DND-41 (cell line): ENCODE measurements at regions not wholly inside any gene's neighbourhood (a gene's known extent, or its start where the extent isn't known, plus 50 kb on each side); places are given as distances from the start of the nearest gene placed in this dataset.

Experiments used
- ATAC-seq: fragments of 200-7000 bp; cut with Tn5 transposase; 3 replicates; pipeline ENCODE4 v1.9.1; 2021; ENCODE audit warnings: low read depth; ENCODE audit not compliant: insufficient read depth
- DNase-seq: peaks from one replicate; pipeline ENCODE4 v3.0.0-alpha.2; 2020
- H2AFZ ChIP-seq: 2 replicates; pipeline ENCODE4 v1.6.0; 2012; ENCODE audit warnings: low read depth, low read length
- H3K27ac ChIP-seq: 2 replicates; pipeline ENCODE4 v1.5.1; 2012; ENCODE audit warnings: low read length, inconsistent platforms
- H3K27me3 ChIP-seq: fragments of 200-600 bp; sonication (generic); 2 replicates; pipeline ENCODE4 v1.6.0; 2012; ENCODE audit warnings: low read length, mild to moderate bottlenecking, inconsistent platforms; ENCODE audit not compliant: insufficient read depth, poor library complexity
- H3K36me3 ChIP-seq: 2 replicates; pipeline ENCODE4 v1.5.1; 2012; ENCODE audit warnings: low read length, inconsistent platforms; ENCODE audit not compliant: insufficient read depth
- H3K4me1 ChIP-seq: 2 replicates; pipeline ENCODE4 v1.5.1; 2012; ENCODE audit warnings: mild to moderate bottlenecking, low read length; ENCODE audit not compliant: insufficient read depth
- H3K4me2 ChIP-seq: 2 replicates; pipeline ENCODE4 v1.6.0; 2012; ENCODE audit warnings: mild to moderate bottlenecking, moderate library complexity, low read length, inconsistent platforms; ENCODE audit not compliant: insufficient read depth
- H3K4me3 ChIP-seq, 2 experiments: fragments of 200-600 bp in 1 of 2; shearing (Covaris generic) in 1 of 2; 2 replicates each; pipeline ENCODE4 v1.5.1; 2012 to 2016; ENCODE audit warnings: inconsistent platforms in 2 of 2, low read length in 2 of 2, mild to moderate bottlenecking in 2 of 2, low read depth in 1 of 2, moderate library complexity in 1 of 2
- H3K79me2 ChIP-seq: 2 replicates; pipeline ENCODE4 v1.6.0; 2012; ENCODE audit warnings: low read length, inconsistent platforms; ENCODE audit not compliant: insufficient read depth
- H3K9ac ChIP-seq: 2 replicates; pipeline ENCODE4 v1.6.0; 2012; ENCODE audit warnings: low read depth, mild to moderate bottlenecking, inconsistent platforms, low read length, moderate library complexity
- H3K9me3 ChIP-seq: 2 replicates; pipeline ENCODE4 v1.5.1; 2012; ENCODE audit warnings: low read length, moderate library complexity, mild to moderate bottlenecking, inconsistent platforms; ENCODE audit not compliant: insufficient read depth, severe bottlenecking
- H4K20me1 ChIP-seq: 2 replicates; pipeline ENCODE4 v1.6.0; 2012; ENCODE audit warnings: low read length; ENCODE audit not compliant: insufficient read depth
- EZH2 ChIP-seq: IDR thresholded peaks from 3 replicates; pipeline ENCODE4 v1.6.1; 2012; ENCODE audit warnings: borderline replicate concordance, low read depth, mild to moderate bottlenecking, moderate library complexity, low read length, inconsistent platforms; ENCODE audit not compliant: severe bottlenecking
- TF ChIP-seq, protein P1 (sequence below): IDR thresholded peaks from 2 replicates; pipeline ENCODE4 v1.5.1; 2012; ENCODE audit warnings: borderline replicate concordance, low read length, moderate library complexity, mild to moderate bottlenecking; ENCODE audit not compliant: poor library complexity, severe bottlenecking; ENCODE audit errors: extremely low read depth

DNA sequence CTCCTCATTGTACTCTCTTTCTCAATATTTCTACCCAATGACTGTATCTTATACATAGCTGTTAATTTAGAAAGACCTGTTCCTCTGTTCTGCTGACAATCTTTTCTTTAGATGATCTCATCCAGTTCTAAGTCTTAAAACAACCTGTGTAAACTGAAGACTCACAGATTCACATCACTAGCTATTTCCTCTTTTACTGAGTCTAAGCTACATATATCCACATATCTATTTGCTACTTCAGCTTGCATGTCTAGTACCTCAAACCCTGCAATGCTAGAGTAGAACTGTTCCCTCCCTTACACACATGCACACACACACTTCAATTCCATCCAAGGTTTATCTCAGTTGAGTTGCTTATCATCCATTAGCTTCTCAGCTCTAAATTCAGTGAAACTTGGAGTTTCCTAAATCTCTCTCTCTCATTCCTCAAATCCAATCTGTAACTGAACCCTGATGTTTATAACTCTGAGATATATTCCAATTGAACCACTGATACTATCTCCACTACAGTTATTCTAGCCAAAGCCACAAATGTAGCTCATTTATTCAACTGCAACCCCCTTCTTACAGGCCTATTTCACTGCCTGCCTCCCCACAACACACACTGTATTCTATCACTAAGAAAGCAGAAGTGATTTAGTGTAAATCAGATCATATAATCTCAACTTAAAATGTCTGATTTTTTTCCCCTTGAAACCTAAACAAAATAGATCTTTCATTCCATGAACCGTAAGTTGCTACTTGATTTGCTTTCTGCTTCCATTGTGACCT lies 1036.8 kb upstream of the POT1 start:
- H3K27ac ChIP-seq: no peak overlapping the region
- ATAC-seq (no peak), DNase-seq (no peak)
- no peaks in the 10 kb centered on the region for H3K79me2 ChIP-seq
- no peak overlapping the region for H3K4me3 ChIP-seq
- H3K36me3 ChIP-seq: no peaks in the 10 kb centered on the region
- H2AFZ ChIP-seq: no peak overlapping the region
- H3K4me1 ChIP-seq: no peaks in the 10 kb centered on the region
- H3K27me3 ChIP-seq: no peaks in the 10 kb centered on the region
- H3K9me3 ChIP-seq: no peaks in the 10 kb centered on the region
- TF ChIP-seq, protein P1, sequence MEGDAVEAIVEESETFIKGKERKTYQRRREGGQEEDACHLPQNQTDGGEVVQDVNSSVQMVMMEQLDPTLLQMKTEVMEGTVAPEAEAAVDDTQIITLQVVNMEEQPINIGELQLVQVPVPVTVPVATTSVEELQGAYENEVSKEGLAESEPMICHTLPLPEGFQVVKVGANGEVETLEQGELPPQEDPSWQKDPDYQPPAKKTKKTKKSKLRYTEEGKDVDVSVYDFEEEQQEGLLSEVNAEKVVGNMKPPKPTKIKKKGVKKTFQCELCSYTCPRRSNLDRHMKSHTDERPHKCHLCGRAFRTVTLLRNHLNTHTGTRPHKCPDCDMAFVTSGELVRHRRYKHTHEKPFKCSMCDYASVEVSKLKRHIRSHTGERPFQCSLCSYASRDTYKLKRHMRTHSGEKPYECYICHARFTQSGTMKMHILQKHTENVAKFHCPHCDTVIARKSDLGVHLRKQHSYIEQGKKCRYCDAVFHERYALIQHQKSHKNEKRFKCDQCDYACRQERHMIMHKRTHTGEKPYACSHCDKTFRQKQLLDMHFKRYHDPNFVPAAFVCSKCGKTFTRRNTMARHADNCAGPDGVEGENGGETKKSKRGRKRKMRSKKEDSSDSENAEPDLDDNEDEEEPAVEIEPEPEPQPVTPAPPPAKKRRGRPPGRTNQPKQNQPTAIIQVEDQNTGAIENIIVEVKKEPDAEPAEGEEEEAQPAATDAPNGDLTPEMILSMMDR: no peak
- no peak for TF ChIP-seq EZH2
- H3K4me2 ChIP-seq: no peak overlapping the region
- no peak overlapping the region for H3K9ac ChIP-seq
- no peaks in the 10 kb centered on the region for H4K20me1 ChIP-seq

DNA sequence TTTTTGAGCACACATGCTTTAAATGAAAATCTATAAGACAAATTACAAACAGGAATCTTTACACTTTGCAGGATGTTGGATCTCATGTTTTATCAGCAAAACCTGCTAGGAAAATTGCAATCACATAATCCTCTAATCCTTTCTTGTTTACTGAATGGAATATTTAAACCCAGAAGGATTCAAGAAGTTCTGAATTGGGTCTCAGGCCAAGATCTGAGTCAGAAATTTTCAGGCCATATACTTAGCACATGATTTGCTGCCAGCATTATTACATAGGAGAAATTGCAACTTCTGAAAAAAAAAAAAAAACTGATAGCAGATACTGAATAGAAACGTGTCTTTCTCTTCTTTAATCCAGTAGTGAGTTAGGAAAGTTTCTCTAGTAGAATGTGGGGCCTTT lies 1005.3 kb upstream of the POT1 start:
- Histone ChIP-seq H4K20me1 (no peaks in the 10 kb centered on the region), H3K27me3 (no peaks in the 10 kb centered on the region), H3K27ac (no peak overlapping the region), H3K4me2 (no peak overlapping the region), H3K79me2 (no peaks in the 10 kb centered on the region), H3K36me3 (no peaks in the 10 kb centered on the region), H2AFZ (no peak overlapping the region), H3K9ac (no peak overlapping the region), H3K4me1 (no peaks in the 10 kb centered on the region), H3K4me3 (no peak overlapping the region), H3K9me3 (no peaks in the 10 kb centered on the region)
- ATAC-seq: no peak
- no peak for TF ChIP-seq EZH2
- TF ChIP-seq, protein P1: no peak
- DNase-seq: no peak

DNA sequence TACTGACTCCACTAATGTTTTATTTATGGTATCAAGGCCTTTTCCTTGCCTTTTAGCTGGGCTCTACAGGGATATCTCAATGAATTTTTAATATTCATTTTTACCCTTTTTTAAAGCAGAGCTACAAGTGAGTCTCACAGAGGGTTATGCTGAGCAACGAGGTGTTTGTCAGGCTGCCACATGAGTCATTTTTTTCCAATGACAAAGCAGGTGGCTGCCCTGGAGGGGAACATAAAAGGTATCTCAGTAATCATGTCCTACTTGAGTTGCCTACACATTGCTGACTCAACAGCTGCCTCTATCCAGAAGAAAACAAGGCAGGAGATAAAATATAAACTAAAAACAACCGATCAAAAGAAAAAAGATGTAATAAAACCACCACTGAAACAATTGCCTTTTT lies 1004.9 kb upstream of the POT1 start:
- ATAC-seq: no peak

More for the DNA sequence above, 1004.9 kb upstream of the POT1 start:
- DNase-seq: no peak
- TF ChIP-seq, protein P1: no peak
- no peak for TF ChIP-seq EZH2
- Histone ChIP-seq H4K20me1 (no peaks in the 10 kb centered on the region), H3K9me3 (no peaks in the 10 kb centered on the region), H3K27ac (no peak overlapping the region), H3K4me2 (no peak overlapping the region), H2AFZ (no peak overlapping the region), H3K4me3 (no peak overlapping the region), H3K4me1 (no peaks in the 10 kb centered on the region), H3K9ac (no peak overlapping the region), H3K27me3 (no peaks in the 10 kb centered on the region), H3K79me2 (no peaks in the 10 kb centered on the region), H3K36me3 (no peaks in the 10 kb centered on the region)
